Prostate gland (tissue), 2 donors: ENCODE measurements at regions not wholly inside any gene's neighbourhood (a gene's known extent, or its start where the extent isn't known, plus 50 kb on each side); places are given as distances from the start of the nearest gene placed in this dataset.

Source experiments
- DNase-seq: peaks from one replicate; pipeline ENCODE4 v3.0.0-alpha.2; 2019; ENCODE audit warnings: low spot score
- H3K27ac ChIP-seq, 2 donors: fragments of 200-600 bp; sonication (generic); 2 replicates each; pipeline ENCODE4 v1.5.1; 2017 to 2019
- H3K27me3 ChIP-seq: fragments of 200-600 bp; sonication (generic); replicated peaks from 2 replicates; pipeline ENCODE4 v1.5.1; 2019; ENCODE audit not compliant: insufficient read depth
- H3K36me3 ChIP-seq, 2 donors: fragments of 200-600 bp; sonication (generic); 1 replicate in 1 of 2; 2 replicates in 1 of 2; pipeline versions ENCODE4 v1.5.1 to v1.8.1; 2017 to 2019
- H3K4me1 ChIP-seq: fragments of 200-600 bp; sonication (generic); replicated peaks from 2 replicates; pipeline ENCODE4 v1.5.1; 2019
- H3K4me3 ChIP-seq, 2 donors: fragments of 200-600 bp; sonication (generic); 2 replicates each; pipeline ENCODE4 v1.5.1; 2017 to 2019
- H3K9me3 ChIP-seq: fragments of 200-600 bp; sonication (generic); 2 replicates; pipeline ENCODE4 v1.5.1; 2017
- POLR2A ChIP-seq: fragments of 450-650 bp; IDR thresholded peaks from one replicate; pipeline ENCODE4 v1.6.1; 2016; ENCODE audit warnings: antibody characterized with exemption, mild to moderate bottlenecking
- POLR2AphosphoS5 ChIP-seq: sonication (generic); formaldehyde crosslinking; IDR thresholded peaks from one replicate; pipeline ENCODE4 v1.6.1; 2017; ENCODE audit warnings: antibody characterized with exemption
- WGBS: methylation state at CpG from one replicate; pipeline ENCODE4 v1.1.5; 2018; 5-methylcytosine and 5-hydroxymethylcytosine counted together
- intact Hi-C: fragments of 100-400 bp; cut with DNase I; formaldehyde crosslinking; loops from one replicate; pipeline ENCODE4 v1.14.2; 2022
- TF ChIP-seq, protein P1 (sequence below), 4 experiments: fragments of 200-600 bp in 2 of 4; fragments of 450-650 bp in 2 of 4; sonication (generic) in 2 of 4; IDR thresholded peaks; 1 replicate in 3 of 4; 2 replicates in 1 of 4; pipeline ENCODE4 v1.5.1; 2016 to 2019; ENCODE audit warnings: antibody characterized with exemption in 4 of 4, mild to moderate bottlenecking in 2 of 4, moderate library complexity in 2 of 4

GRCh38 chr2:146241023-146241422 is 1603.8 kb upstream of the ACVR2A start:
- 51% methylated on average over 1 of the region's 1 CpG for WGBS
- Histone ChIP-seq H3K4me1 (no peaks in the 10 kb centered on the region), H3K36me3 (no peaks in the 10 kb centered on the region), H3K27me3 (no peaks in the 10 kb centered on the region), H3K9me3 (no peaks in the 10 kb centered on the region), H3K27ac (no peak overlapping the region), H3K4me3 (no peak overlapping the region)
- intact Hi-C loops = no loop called here
- TF ChIP-seq, protein P1, sequence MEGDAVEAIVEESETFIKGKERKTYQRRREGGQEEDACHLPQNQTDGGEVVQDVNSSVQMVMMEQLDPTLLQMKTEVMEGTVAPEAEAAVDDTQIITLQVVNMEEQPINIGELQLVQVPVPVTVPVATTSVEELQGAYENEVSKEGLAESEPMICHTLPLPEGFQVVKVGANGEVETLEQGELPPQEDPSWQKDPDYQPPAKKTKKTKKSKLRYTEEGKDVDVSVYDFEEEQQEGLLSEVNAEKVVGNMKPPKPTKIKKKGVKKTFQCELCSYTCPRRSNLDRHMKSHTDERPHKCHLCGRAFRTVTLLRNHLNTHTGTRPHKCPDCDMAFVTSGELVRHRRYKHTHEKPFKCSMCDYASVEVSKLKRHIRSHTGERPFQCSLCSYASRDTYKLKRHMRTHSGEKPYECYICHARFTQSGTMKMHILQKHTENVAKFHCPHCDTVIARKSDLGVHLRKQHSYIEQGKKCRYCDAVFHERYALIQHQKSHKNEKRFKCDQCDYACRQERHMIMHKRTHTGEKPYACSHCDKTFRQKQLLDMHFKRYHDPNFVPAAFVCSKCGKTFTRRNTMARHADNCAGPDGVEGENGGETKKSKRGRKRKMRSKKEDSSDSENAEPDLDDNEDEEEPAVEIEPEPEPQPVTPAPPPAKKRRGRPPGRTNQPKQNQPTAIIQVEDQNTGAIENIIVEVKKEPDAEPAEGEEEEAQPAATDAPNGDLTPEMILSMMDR (IDR thresholded peaks at IDR 0.05) = no peak
- no peak for TF ChIP-seq POLR2AphosphoS5
- no peak for TF ChIP-seq POLR2A
- DNase-seq = no peak

- Histone ChIP-seq H3K9me3 (no peaks in the 10 kb centered on the region), H3K4me3 (no peak overlapping the region), H3K36me3 (no peaks in the 10 kb centered on the region), H3K4me1 (no peaks in the 10 kb centered on the region), H3K27me3 (no peaks in the 10 kb centered on the region), H3K27ac (no peak overlapping the region)
- 83% methylated on average over 2 of the region's 2 CpGs for WGBS
- no peak for DNase-seq
- TF ChIP-seq POLR2AphosphoS5 (no peak), POLR2A (no peak)
- TF ChIP-seq, protein P1 (IDR thresholded peaks at IDR 0.05) = no peak
- intact Hi-C loops = no loop called here
Measured at GRCh38 chr2:146240391-146240790, 1604.4 kb upstream of the ACVR2A start.

DNA sequence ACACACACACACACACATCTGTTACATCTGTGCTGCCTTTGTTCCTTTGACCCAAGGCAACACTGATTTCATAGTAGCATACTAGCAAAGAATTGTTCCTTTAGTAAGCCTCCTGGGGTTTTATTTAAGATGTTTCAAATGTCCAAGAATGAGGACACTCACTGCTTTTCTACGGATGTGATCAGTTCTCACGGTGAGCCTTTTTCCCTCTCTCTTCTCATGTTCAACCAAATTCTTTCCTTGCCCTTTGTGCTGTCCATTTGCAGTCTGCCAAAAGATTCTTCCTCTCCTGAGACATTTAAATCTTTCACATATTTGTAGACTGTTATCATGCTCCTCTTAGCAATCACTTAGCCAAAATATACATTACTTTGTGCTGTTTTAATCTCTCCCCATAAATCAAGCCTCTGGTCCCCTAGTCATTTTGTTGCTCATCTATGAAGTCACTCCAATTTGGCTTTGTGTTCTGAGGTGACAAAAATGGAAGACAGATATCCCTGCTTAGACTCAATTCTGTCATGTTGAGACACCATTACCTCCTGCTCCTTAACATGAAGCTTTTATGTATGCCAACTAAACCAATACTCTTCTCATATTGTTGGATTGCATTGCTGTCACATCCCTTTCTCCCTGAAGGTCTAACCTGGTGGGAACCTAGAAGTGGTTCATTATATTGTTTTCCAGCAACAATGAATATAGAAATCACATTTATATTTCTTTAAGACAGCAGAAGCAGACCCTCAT is 1605.3 kb upstream of the ACVR2A start:
- no peak overlapping the region for H3K27ac ChIP-seq
- H3K36me3 ChIP-seq = no peaks in the 10 kb centered on the region
- TF ChIP-seq POLR2A (no peak), POLR2AphosphoS5 (no peak)
- TF ChIP-seq, protein P1 (IDR thresholded peaks at IDR 0.05) = no peak
- no peaks in the 10 kb centered on the region for H3K9me3 ChIP-seq
- H3K27me3 ChIP-seq = no peaks in the 10 kb centered on the region
- DNase-seq = no peak
- WGBS = 46% methylated on average over 2 of the region's 2 CpGs
- H3K4me3 ChIP-seq = no peak overlapping the region
- no peaks in the 10 kb centered on the region for H3K4me1 ChIP-seq
- intact Hi-C loops = no loop called here

- intact Hi-C loops = no loop called here
- Histone ChIP-seq H3K4me3 (no peak overlapping the region), H3K36me3 (no peaks in the 10 kb centered on the region), H3K4me1 (no peaks in the 10 kb centered on the region), H3K27ac (no peak overlapping the region), H3K27me3 (no peaks in the 10 kb centered on the region), H3K9me3 (no peaks in the 10 kb centered on the region)
- WGBS = 88% methylated on average over 3 of the region's 3 CpGs
- DNase-seq = no peak
- no peak for TF ChIP-seq POLR2A
- TF ChIP-seq, protein P1 (IDR thresholded peaks at IDR 0.05) = no peak
- TF ChIP-seq POLR2AphosphoS5 = no peak
Measured at GRCh38 chr2:146238254-146238966, 1606.4 kb upstream of the ACVR2A start.
